MM.1S (cell line): ENCODE measurements at regions not wholly inside any gene's neighbourhood (a gene's known extent, or its start where the extent isn't known, plus 50 kb on each side); places are given as distances from the start of the nearest gene placed in this dataset.

Source experiments
- DNase-seq: peaks from one replicate; pipeline ENCODE4 v3.0.0-alpha.2; 2015
- H2AFZ ChIP-seq: fragments of 300-600 bp; sonication (generic); 2 replicates; pipeline ENCODE4 v1.6.0; 2016; ENCODE audit warnings: antibody characterized with exemption, low read length
- H3F3A ChIP-seq: fragments of 300-600 bp; sonication (generic); 2 replicates; pipeline ENCODE4 v1.6.1; 2016; ENCODE audit warnings: mild to moderate bottlenecking, antibody characterized with exemption, low read length, moderate library complexity, mixed read lengths; ENCODE audit not compliant: insufficient read depth
- H3K27ac ChIP-seq: fragments of 300-600 bp; sonication (generic); 2 replicates; pipeline ENCODE4 v1.5.1; 2016; ENCODE audit warnings: mild to moderate bottlenecking, low read length
- H3K27me3 ChIP-seq: fragments of 300-600 bp; sonication (generic); replicated peaks from 2 replicates; pipeline ENCODE4 v1.6.0; 2016; ENCODE audit warnings: low read length; ENCODE audit not compliant: insufficient read depth
- H3K36me3 ChIP-seq: fragments of 300-600 bp; sonication (generic); replicated peaks from 2 replicates; pipeline ENCODE4 v1.6.1; 2016; ENCODE audit warnings: mild to moderate bottlenecking, low read length, mixed read lengths; ENCODE audit not compliant: insufficient read depth
- H3K4me1 ChIP-seq: fragments of 300-600 bp; sonication (generic); 2 replicates; pipeline ENCODE4 v1.6.1; 2016; ENCODE audit warnings: low read length, mixed read lengths
- H3K4me2 ChIP-seq: fragments of 300-600 bp; sonication (generic); 2 replicates; pipeline ENCODE4 v1.6.0; 2016; ENCODE audit warnings: low read depth, low read length
- H3K4me3 ChIP-seq: fragments of 300-600 bp; sonication (generic); 2 replicates; pipeline ENCODE4 v1.5.1; 2016; ENCODE audit warnings: low read length, mixed read lengths
- H3K79me2 ChIP-seq: fragments of 300-600 bp; sonication (generic); 2 replicates; pipeline ENCODE4 v1.6.1; 2016; ENCODE audit warnings: mixed run types, low read length, mixed read lengths
- H3K9ac ChIP-seq: fragments of 300-600 bp; sonication (generic); 2 replicates; pipeline ENCODE4 v1.6.1; 2016; ENCODE audit warnings: low read length, mixed read lengths
- H3K9me2 ChIP-seq: fragments of 300-600 bp; sonication (generic); replicated peaks from 2 replicates; pipeline ENCODE4 v1.6.1; 2016; ENCODE audit warnings: mild to moderate bottlenecking, low read length, mixed read lengths; ENCODE audit not compliant: insufficient read depth
- H3K9me3 ChIP-seq: fragments of 300-600 bp; sonication (generic); replicated peaks from 2 replicates; pipeline ENCODE4 v1.6.1; 2016; ENCODE audit warnings: mild to moderate bottlenecking, low read length, mixed read lengths; ENCODE audit not compliant: insufficient read depth
- H4K20me1 ChIP-seq: fragments of 300-600 bp; sonication (generic); 2 replicates; pipeline ENCODE4 v1.6.1; 2016; ENCODE audit warnings: mild to moderate bottlenecking, low read length, moderate library complexity, mixed read lengths; ENCODE audit not compliant: insufficient read depth
- CTCF ChIP-seq: fragments of 300-600 bp; sonication (generic); IDR thresholded peaks from 2 replicates; pipeline ENCODE4 v1.5.1; 2016; ENCODE audit warnings: antibody characterized with exemption, low read length, mixed read lengths
- EZH2 ChIP-seq: fragments of 300-600 bp; sonication (generic); optimal IDR thresholded peaks from 2 replicates; pipeline ENCODE3; 2017; ENCODE audit warnings: low read depth, mild to moderate bottlenecking, antibody characterized with exemption, low read length, mixed read lengths
- EZH2phosphoT487 ChIP-seq: fragments of 300-600 bp; sonication (generic); IDR thresholded peaks from 2 replicates; pipeline ENCODE4 v1.6.1; 2018; ENCODE audit warnings: antibody characterized with exemption, low read length

- Histone ChIP-seq H2AFZ (no peak overlapping the region), H3K27ac (no peak overlapping the region), H4K20me1 (no peaks in the 10 kb centered on the region), H3K9me2 (no peaks in the 10 kb centered on the region), H3K4me3 (no peak overlapping the region), H3F3A (no peaks in the 10 kb centered on the region), H3K79me2 (no peaks in the 10 kb centered on the region), H3K27me3 (no peaks in the 10 kb centered on the region), H3K4me2 (no peak overlapping the region), H3K9ac (no peak overlapping the region), H3K36me3 (no peaks in the 10 kb centered on the region), H3K9me3 (no peaks in the 10 kb centered on the region), H3K4me1 (no peaks in the 10 kb centered on the region)
- no peak for TF ChIP-seq EZH2
- TF ChIP-seq CTCF = peak; percentile 87
- peak; percentile 29 for DNase-seq
Observed at GRCh38 chr7:37510043-37510634, 61.5 kb upstream of the ELMO1 start.

DNA sequence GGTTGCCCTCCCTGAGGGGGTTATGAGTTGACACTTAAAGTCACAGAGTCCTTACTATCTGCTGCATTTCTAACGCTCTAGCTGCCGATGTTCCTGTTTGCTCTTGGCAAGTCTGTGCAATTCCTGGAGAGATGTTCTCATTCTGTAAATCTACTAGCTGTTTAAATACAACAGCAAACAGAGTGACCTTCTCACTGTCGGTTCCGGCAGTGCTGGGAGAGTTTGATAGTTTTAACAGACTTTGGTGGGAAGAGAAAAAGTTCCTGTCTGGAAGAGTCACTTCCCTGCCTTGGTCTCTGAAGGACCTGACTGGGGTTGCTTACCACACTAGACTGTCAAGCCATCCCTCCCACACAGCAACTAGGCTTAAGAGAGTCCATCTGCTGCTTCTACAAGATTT is 63.3 kb upstream of the ELMO1 start:
- DNase-seq = no peak
- Histone ChIP-seq H4K20me1 (no peaks in the 10 kb centered on the region), H3K36me3 (no peaks in the 10 kb centered on the region), H3K9me3 (no peaks in the 10 kb centered on the region), H2AFZ (no peak overlapping the region), H3K79me2 (no peaks in the 10 kb centered on the region), H3K9me2 (no peaks in the 10 kb centered on the region), H3K4me2 (no peak overlapping the region), H3K27me3 (no peaks in the 10 kb centered on the region), H3F3A (no peaks in the 10 kb centered on the region), H3K4me1 (no peaks in the 10 kb centered on the region), H3K27ac (no peak overlapping the region), H3K4me3 (no peak overlapping the region), H3K9ac (no peak overlapping the region)
- no peak for TF ChIP-seq EZH2
- no peak for TF ChIP-seq CTCF

DNA sequence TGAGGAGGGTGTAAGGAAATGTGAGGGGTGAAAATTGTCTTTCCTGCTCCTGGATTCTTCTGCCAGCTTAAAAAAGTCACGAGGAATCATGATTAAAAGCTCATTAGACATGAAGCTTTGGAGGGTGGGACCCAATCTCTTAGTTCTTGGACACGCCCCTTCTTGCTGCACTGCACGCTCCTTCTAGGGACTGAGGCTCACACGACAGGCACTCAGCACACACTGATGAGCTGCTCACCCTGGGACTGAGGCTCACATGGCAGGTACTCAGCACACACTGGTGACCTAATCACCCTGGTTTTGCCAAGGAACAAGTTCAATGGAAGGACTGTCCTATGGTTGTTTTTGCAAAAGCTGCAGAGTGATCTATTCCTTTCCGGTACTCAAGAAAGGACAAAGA is 65.8 kb upstream of the ELMO1 start:
- Histone ChIP-seq H3K27me3 (no peaks in the 10 kb centered on the region), H3K4me1 (no peaks in the 10 kb centered on the region), H3K79me2 (no peaks in the 10 kb centered on the region), H3K9ac (no peak overlapping the region), H3K27ac (no peak overlapping the region), H3F3A (no peaks in the 10 kb centered on the region), H3K36me3 (no peaks in the 10 kb centered on the region), H3K4me2 (no peak overlapping the region), H4K20me1 (no peaks in the 10 kb centered on the region), H3K9me2 (no peaks in the 10 kb centered on the region), H3K4me3 (no peak overlapping the region), H3K9me3 (no peaks in the 10 kb centered on the region), H2AFZ (no peak overlapping the region)
- DNase-seq = no peak
- TF ChIP-seq EZH2phosphoT487 (no peak), EZH2 (no peak)

DNA sequence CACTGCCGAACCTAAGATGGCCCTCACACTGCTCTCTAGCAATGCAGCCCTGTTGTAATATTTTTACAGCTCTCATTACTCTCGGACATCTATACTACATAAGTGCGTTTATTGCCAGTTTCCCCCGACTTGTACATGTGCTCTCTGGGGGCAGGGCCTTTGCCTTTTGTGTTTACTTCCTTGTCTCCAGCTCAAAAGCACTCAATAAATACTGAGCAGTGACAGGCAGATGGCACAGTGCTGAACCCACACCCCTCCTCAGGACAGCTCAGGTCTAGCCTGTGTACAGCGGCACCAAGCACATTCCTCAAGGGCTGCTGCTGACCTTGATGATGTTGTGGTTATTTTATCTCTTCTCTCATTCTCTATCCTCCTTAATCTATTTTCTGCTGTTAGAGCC is 68.0 kb upstream of the ELMO1 start:
- H3K79me2 ChIP-seq = no peaks in the 10 kb centered on the region
- no peak overlapping the region for H3K9ac ChIP-seq
- H3K27me3 ChIP-seq = no peaks in the 10 kb centered on the region
- H2AFZ ChIP-seq = no peak overlapping the region
- H3K36me3 ChIP-seq = no peaks in the 10 kb centered on the region
- DNase-seq = no peak
- no peaks in the 10 kb centered on the region for H3K4me1 ChIP-seq
- H3F3A ChIP-seq = no peaks in the 10 kb centered on the region
- H3K9me3 ChIP-seq = no peaks in the 10 kb centered on the region
- H3K4me2 ChIP-seq = no peak overlapping the region
- H3K9me2 ChIP-seq = no peaks in the 10 kb centered on the region
- H3K27ac ChIP-seq = no peak overlapping the region
- TF ChIP-seq EZH2 (no peak), CTCF (no peak), EZH2phosphoT487 (no peak)
- no peaks in the 10 kb centered on the region for H4K20me1 ChIP-seq
- H3K4me3 ChIP-seq = no peak overlapping the region
